ENCODE measurements at regions not wholly inside any gene's neighbourhood (a gene's known extent, or its start where the extent isn't known, plus 50 kb on each side); places are given as distances from the start of the nearest gene placed in this dataset.

DNA sequence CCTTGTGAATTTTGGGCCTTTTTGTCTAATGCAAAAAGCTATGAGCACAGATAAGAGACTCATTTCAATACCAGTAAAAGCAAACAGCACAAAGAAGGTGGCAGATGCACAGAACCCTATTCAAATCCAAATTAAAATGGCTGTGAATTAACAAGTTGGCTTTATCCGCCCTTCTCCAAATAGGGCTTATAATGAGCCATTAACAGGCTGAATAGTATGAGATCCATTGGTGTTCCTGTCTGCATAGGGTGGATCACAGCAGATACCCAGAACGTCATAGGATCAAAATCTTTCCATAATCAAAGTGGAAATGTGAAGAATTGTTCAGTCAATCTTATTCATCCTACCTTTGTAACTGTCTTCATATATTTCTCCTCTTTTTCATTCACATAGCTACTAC, 282.4 kb upstream of the UMPS start:
- no peak for DNase-seq
- H3K27ac ChIP-seq (ENCODE audit: low read depth in 2 of 2, low read length in 2 of 2) = no peak overlapping the region
- H3K9me3 ChIP-seq (ENCODE audit: control insufficient read depth in 2 of 3, insufficient read depth in 1 of 3, low read length in 3 of 3) = no peaks in the 10 kb centered on the region
- H3K27me3 ChIP-seq (ENCODE audit: control insufficient read depth, insufficient read depth, low read length) = no peaks in the 10 kb centered on the region
- no peak for FAIRE-seq
- no peak overlapping the region for H3K4me3 ChIP-seq (ENCODE audit: low read length in 3 of 3)
- no peak overlapping the region for H3K9ac ChIP-seq (ENCODE audit: low read length in 3 of 3)
- peaks cover 0 to 2% (median 0%) of the 10 kb centered on the region in 3 donors for H3K36me3 ChIP-seq (ENCODE audit: control insufficient read depth in 2 of 3, insufficient read depth in 3 of 3, low read length in 3 of 3)
- TF ChIP-seq, protein P1, sequence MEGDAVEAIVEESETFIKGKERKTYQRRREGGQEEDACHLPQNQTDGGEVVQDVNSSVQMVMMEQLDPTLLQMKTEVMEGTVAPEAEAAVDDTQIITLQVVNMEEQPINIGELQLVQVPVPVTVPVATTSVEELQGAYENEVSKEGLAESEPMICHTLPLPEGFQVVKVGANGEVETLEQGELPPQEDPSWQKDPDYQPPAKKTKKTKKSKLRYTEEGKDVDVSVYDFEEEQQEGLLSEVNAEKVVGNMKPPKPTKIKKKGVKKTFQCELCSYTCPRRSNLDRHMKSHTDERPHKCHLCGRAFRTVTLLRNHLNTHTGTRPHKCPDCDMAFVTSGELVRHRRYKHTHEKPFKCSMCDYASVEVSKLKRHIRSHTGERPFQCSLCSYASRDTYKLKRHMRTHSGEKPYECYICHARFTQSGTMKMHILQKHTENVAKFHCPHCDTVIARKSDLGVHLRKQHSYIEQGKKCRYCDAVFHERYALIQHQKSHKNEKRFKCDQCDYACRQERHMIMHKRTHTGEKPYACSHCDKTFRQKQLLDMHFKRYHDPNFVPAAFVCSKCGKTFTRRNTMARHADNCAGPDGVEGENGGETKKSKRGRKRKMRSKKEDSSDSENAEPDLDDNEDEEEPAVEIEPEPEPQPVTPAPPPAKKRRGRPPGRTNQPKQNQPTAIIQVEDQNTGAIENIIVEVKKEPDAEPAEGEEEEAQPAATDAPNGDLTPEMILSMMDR (IDR thresholded peaks at IDR 0.05; ENCODE audit: borderline replicate concordance, extremely low read depth, insufficient read depth) = no peak
- intact Hi-C loops (cut with DNase I) = no loop called here
- H3K4me1 ChIP-seq (ENCODE audit: control insufficient read depth in 2 of 3, insufficient read depth in 2 of 3, low read depth in 1 of 3, low read length in 3 of 3) = no peaks in the 10 kb centered on the region

DNA sequence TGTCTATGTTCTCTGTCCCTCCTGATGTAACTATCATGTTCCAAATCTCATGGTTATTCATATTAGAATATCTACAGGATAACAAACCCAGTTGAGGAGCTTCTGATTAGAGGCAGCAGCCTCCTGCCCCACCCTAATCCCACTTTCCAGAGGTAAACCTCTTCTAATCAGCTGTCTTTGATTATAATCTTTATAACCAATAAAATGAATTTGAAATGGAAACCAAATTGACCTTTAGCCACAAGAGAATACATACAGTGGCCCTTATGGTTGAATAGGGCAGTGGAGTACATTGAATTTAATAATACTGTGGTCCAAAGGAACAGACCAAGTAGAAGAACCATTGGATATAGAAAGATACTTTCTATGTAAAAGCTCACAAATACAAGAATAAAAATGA, 281.3 kb upstream of the UMPS start:
- H3K9ac ChIP-seq (ENCODE audit: low read length in 3 of 3) = no peak overlapping the region
- intact Hi-C loops (cut with DNase I) = no loop called here
- H3K36me3 ChIP-seq (ENCODE audit: control insufficient read depth in 2 of 3, insufficient read depth in 3 of 3, low read length in 3 of 3) = peaks cover 0 to 2% (median 0%) of the 10 kb centered on the region in 3 donors
- FAIRE-seq = no peak
- TF ChIP-seq, protein P1 (IDR thresholded peaks at IDR 0.05; ENCODE audit: borderline replicate concordance, extremely low read depth, insufficient read depth) = no peak
- no peak overlapping the region for H3K4me3 ChIP-seq (ENCODE audit: low read length in 3 of 3)
- no peaks in the 10 kb centered on the region for H3K4me1 ChIP-seq (ENCODE audit: control insufficient read depth in 2 of 3, insufficient read depth in 2 of 3, low read depth in 1 of 3, low read length in 3 of 3)
- no peak for DNase-seq
- H3K27me3 ChIP-seq (ENCODE audit: control insufficient read depth, insufficient read depth, low read length) = no peaks in the 10 kb centered on the region
- H3K27ac ChIP-seq (ENCODE audit: low read depth in 2 of 2, low read length in 2 of 2) = no peak overlapping the region
- no peaks in the 10 kb centered on the region for H3K9me3 ChIP-seq (ENCODE audit: control insufficient read depth in 2 of 3, insufficient read depth in 1 of 3, low read length in 3 of 3)

DNA sequence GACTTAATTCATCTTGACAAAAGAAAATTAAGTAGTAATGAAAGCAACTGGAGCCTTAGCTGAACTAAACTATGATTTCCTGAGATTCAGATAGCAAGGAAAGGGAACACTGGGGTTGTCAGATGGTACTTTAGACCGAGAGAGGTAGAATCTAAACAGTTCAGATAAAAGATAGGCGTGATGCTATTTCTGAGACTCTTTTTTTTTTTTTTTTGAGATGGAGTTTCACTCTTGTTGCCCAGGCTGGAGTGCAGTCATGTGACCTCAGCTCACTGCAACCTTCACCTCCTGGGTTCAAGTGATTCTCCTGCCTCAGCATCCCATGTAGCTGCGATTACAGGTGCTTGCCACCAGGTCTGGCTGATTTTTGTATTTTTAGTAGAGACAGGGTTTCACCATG, 279.9 kb upstream of the UMPS start:
- TF ChIP-seq, protein P1 (IDR thresholded peaks at IDR 0.05; ENCODE audit: borderline replicate concordance, extremely low read depth, insufficient read depth) = no peak

DNA sequence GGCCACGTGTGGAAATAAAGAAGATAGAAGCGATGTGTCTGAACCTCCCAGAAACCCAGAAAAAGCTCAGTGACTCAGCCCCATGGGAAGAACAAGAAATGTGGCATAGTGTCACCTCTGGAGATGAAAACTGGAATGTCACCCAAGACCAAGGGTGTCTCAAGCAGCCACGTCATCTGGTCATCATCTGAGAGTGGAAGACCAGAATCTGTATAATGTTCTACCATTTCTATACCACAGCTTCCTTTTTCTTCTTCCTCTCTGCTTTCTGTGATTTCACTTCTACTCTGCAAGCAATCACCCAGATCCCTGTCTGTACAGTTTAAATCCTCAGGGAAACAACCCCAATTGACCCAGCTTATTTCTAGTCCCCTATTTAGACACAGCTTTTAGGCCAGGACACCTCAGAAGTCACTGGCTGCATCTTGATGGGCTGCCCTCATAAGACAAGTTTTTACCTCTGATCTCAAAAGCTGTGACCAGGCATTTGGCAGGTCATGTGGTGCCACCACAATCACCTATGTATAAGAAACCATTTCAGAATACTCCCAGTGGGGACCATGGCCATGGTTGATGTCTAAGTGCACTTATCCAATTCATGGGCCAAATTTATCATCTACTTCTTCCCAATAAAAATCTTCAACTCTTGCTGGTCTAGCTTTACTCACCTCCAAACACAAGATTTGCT, 278.5 kb upstream of the UMPS start:
- no peaks in the 10 kb centered on the region for H3K9me3 ChIP-seq (ENCODE audit: control insufficient read depth in 2 of 3, insufficient read depth in 1 of 3, low read length in 3 of 3)
- H3K36me3 ChIP-seq (ENCODE audit: control insufficient read depth in 2 of 3, insufficient read depth in 3 of 3, low read length in 3 of 3) = no peaks in the 10 kb centered on the region
- H3K27me3 ChIP-seq (ENCODE audit: control insufficient read depth, insufficient read depth, low read length) = no peaks in the 10 kb centered on the region
- FAIRE-seq = no peak
- no peak for DNase-seq
- TF ChIP-seq, protein P1 (IDR thresholded peaks at IDR 0.05; ENCODE audit: borderline replicate concordance, extremely low read depth, insufficient read depth) = no peak
- H3K4me3 ChIP-seq (ENCODE audit: low read length in 3 of 3) = no peak overlapping the region
- H3K9ac ChIP-seq (ENCODE audit: low read length in 3 of 3) = no peak overlapping the region
- no peak overlapping the region for H3K27ac ChIP-seq (ENCODE audit: low read depth in 2 of 2, low read length in 2 of 2)
- no peaks in the 10 kb centered on the region for H3K4me1 ChIP-seq (ENCODE audit: control insufficient read depth in 2 of 3, insufficient read depth in 2 of 3, low read depth in 1 of 3, low read length in 3 of 3)
- intact Hi-C loops (cut with DNase I) = no loop called here

More for the DNA sequence above, 279.9 kb upstream of the UMPS start:
- DNase-seq (no peak), FAIRE-seq (no peak)
- peaks cover 0 to under 1% (median 0%) of the 10 kb centered on the region in 3 donors for H3K36me3 ChIP-seq (ENCODE audit: control insufficient read depth in 2 of 3, insufficient read depth in 3 of 3, low read length in 3 of 3)
- H3K4me1 ChIP-seq (ENCODE audit: control insufficient read depth in 2 of 3, insufficient read depth in 2 of 3, low read depth in 1 of 3, low read length in 3 of 3) = no peaks in the 10 kb centered on the region
- H3K27me3 ChIP-seq (ENCODE audit: control insufficient read depth, insufficient read depth, low read length) = no peaks in the 10 kb centered on the region
- intact Hi-C loops (cut with DNase I) = no loop called here
- H3K27ac ChIP-seq (ENCODE audit: low read depth in 2 of 2, low read length in 2 of 2) = no peak overlapping the region
- H3K4me3 ChIP-seq (ENCODE audit: low read length in 3 of 3) = no peak overlapping the region
- no peaks in the 10 kb centered on the region for H3K9me3 ChIP-seq (ENCODE audit: control insufficient read depth in 2 of 3, insufficient read depth in 1 of 3, low read length in 3 of 3)
- no peak overlapping the region for H3K9ac ChIP-seq (ENCODE audit: low read length in 3 of 3)
